ENCODE measurements at regions not wholly inside any gene's neighbourhood (a gene's known extent, or its start where the extent isn't known, plus 50 kb on each side); places are given as distances from the start of the nearest gene placed in this dataset.
"Not testable (repeated sequence)": the region's sequence is repeated elsewhere in the genome, so short reads cannot be mapped to it uniquely, and the experiment has no call there.

GRCh38 chr20:5660756-5661155, 50.0 kb upstream of the GPCPD1 start:
- not testable (repeated sequence) for DNase-seq (ENCODE audit: low read depth)
